Panc1 (cell line): ENCODE measurements at regions not wholly inside any gene's neighbourhood (a gene's known extent, or its start where the extent isn't known, plus 50 kb on each side); places are given as distances from the start of the nearest gene placed in this dataset.

Experiments
- ATAC-seq: fragments of 200-7000 bp; cut with Tn5 transposase; 2 replicates; pipeline ENCODE4 v1.9.1; 2020; ENCODE audit warnings: mild to moderate bottlenecking, moderate library complexity
- BruUV-seq: library from RNA; stranded (reverse); fragments of 400-500 nt; replicated peaks from 2 replicates; lab custom pipeline; 2021; lab: Mats Ljungman, UMichigan
- CTCF ChIA-PET: fragments of 300-600 bp; sonication (Branson Sonifier 250); formaldehyde crosslinking; loops from one replicate; lab custom pipeline; 2022; ENCODE audit warnings: antibody characterized with exemption; lab: Charles Lee
- POLR2A ChIA-PET: fragments of 300-600 bp; sonication (Branson Sonifier 250); formaldehyde crosslinking; loops from one replicate; lab custom pipeline; 2022; ENCODE audit warnings: antibody characterized with exemption; lab: Charles Lee
- DNase-seq: peaks from one replicate; pipeline ENCODE4 v3.0.0-alpha.2; 2010; ENCODE audit warnings: low read depth, low spot score
- H3K27ac ChIP-seq: 2 replicates; pipeline ENCODE4 v1.5.1; 2011; ENCODE audit warnings: mild to moderate bottlenecking, low read length, inconsistent platforms
- H3K27me3 ChIP-seq: fragments of 200-500 bp; sonication (Bioruptor generic); 2 replicates; pipeline ENCODE4 v1.6.0; 2014; ENCODE audit warnings: low read length, inconsistent platforms; ENCODE audit not compliant: control insufficient read depth, insufficient read depth
- H3K36me3 ChIP-seq: fragments of 200-500 bp; sonication (Bioruptor generic); 2 replicates; pipeline ENCODE4 v1.5.1; 2014; ENCODE audit warnings: inconsistent platforms, mild to moderate bottlenecking, low read length, moderate library complexity; ENCODE audit not compliant: control insufficient read depth, insufficient read depth
- H3K4me1 ChIP-seq: 2 replicates; pipeline ENCODE4 v1.5.1; 2011; ENCODE audit warnings: inconsistent platforms, mild to moderate bottlenecking, low read length, moderate library complexity; ENCODE audit not compliant: control insufficient read depth, insufficient read depth
- H3K4me3 ChIP-seq, 2 experiments: 2 replicates each; pipeline ENCODE4 v1.5.1; 2011 to 2012; ENCODE audit warnings: low read depth in 2 of 2, low read length in 2 of 2, mild to moderate bottlenecking in 2 of 2, inconsistent platforms in 1 of 2, moderate library complexity in 1 of 2
- H3K9me3 ChIP-seq: fragments of 200-500 bp; sonication (Bioruptor generic); 2 replicates; pipeline ENCODE4 v1.5.1; 2014; ENCODE audit warnings: low read depth, mild to moderate bottlenecking, inconsistent platforms, low read length, moderate library complexity; ENCODE audit not compliant: control insufficient read depth, insufficient read depth
- CTCF ChIP-seq: fragments of 450-650 bp; IDR thresholded peaks from 2 replicates; pipeline ENCODE4 v1.5.1; 2017; ENCODE audit warnings: mild to moderate bottlenecking
- POLR2AphosphoS5 ChIP-seq: IDR thresholded peaks from 2 replicates; pipeline ENCODE4 v1.6.1; 2012; ENCODE audit warnings: mild to moderate bottlenecking, low read depth, low read length, moderate library complexity
- SIN3A ChIP-seq: IDR thresholded peaks from 2 replicates; pipeline ENCODE4 v1.6.1; 2012; ENCODE audit warnings: low read depth, mild to moderate bottlenecking, low read length, moderate library complexity, borderline replicate concordance; ENCODE audit not compliant: insufficient read depth
- TCF7L2 ChIP-seq: IDR thresholded peaks from 2 replicates; pipeline ENCODE4 v1.6.1; 2011; ENCODE audit warnings: mild to moderate bottlenecking, low read depth, low read length, inconsistent platforms
- in situ Hi-C: cut with HindIII; loops from 2 replicates; pipeline ENCODE4 v1.10.0; 2016; ENCODE audit warnings: low sequenced_read_pairs, low pct_unique_long_range_greater_than_20kb
- intact Hi-C: fragments of 100-400 bp; cut with micrococcal nuclease; formaldehyde crosslinking; loops from one replicate; pipeline ENCODE4 v1.10.0; 2022; ENCODE audit not compliant: unreplicated experiment
- TF ChIP-seq, protein P1 (sequence below), 2 experiments: IDR thresholded peaks; 2 replicates each; pipeline ENCODE4 v1.6.1; 2011 to 2012; ENCODE audit warnings: low read depth in 2 of 2, control low read depth in 1 of 2, low read length in 1 of 2, mild to moderate bottlenecking in 1 of 2, moderate library complexity in 1 of 2; ENCODE audit not compliant: insufficient read depth in 1 of 2

DNA sequence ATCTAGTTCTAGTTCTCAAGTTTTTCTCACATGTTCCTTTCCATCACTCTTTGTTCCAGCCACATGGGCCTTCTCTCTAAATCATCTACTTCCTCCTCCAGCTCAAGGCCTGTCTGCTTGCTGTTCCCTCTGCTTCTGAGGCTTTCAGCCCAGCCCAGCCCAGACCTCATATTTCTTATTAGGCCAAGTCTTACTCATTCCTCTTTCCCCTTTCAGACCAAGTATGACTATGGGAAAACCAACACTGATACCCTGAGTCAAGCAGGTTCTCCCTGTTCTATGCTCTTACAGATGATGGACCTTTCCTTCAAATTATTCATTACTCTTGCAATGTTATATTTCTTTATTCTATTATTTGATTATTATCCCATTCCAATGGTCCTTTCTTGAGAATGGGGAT lies 80.3 kb upstream of the SEM1 start:
- in situ Hi-C loops (no loop called here), intact Hi-C loops (no loop called here)
- DNase-seq (no peak), ATAC-seq (no peak)
- POLR2A ChIA-PET = no interaction called here
- CTCF ChIA-PET = no interaction called here
- H3K4me3 ChIP-seq = no peak overlapping the region
- no TSS peak for BruUV-seq
- no peaks in the 10 kb centered on the region for H3K9me3 ChIP-seq
- no peaks in the 10 kb centered on the region for H3K36me3 ChIP-seq
- H3K27ac ChIP-seq = no peak overlapping the region
- H3K27me3 ChIP-seq = no peaks in the 10 kb centered on the region
- TF ChIP-seq POLR2AphosphoS5 (no peak), TCF7L2 (no peak), SIN3A (no peak), CTCF (no peak)
- TF ChIP-seq, protein P1, sequence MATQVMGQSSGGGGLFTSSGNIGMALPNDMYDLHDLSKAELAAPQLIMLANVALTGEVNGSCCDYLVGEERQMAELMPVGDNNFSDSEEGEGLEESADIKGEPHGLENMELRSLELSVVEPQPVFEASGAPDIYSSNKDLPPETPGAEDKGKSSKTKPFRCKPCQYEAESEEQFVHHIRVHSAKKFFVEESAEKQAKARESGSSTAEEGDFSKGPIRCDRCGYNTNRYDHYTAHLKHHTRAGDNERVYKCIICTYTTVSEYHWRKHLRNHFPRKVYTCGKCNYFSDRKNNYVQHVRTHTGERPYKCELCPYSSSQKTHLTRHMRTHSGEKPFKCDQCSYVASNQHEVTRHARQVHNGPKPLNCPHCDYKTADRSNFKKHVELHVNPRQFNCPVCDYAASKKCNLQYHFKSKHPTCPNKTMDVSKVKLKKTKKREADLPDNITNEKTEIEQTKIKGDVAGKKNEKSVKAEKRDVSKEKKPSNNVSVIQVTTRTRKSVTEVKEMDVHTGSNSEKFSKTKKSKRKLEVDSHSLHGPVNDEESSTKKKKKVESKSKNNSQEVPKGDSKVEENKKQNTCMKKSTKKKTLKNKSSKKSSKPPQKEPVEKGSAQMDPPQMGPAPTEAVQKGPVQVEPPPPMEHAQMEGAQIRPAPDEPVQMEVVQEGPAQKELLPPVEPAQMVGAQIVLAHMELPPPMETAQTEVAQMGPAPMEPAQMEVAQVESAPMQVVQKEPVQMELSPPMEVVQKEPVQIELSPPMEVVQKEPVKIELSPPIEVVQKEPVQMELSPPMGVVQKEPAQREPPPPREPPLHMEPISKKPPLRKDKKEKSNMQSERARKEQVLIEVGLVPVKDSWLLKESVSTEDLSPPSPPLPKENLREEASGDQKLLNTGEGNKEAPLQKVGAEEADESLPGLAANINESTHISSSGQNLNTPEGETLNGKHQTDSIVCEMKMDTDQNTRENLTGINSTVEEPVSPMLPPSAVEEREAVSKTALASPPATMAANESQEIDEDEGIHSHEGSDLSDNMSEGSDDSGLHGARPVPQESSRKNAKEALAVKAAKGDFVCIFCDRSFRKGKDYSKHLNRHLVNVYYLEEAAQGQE (IDR thresholded peaks at IDR 0.05; ENCODE audit: insufficient read depth in 1 of 2, low read depth in 2 of 2, low read length in 1 of 2) = no peak
- no peaks in the 10 kb centered on the region for H3K4me1 ChIP-seq

- no peak for TF ChIP-seq TCF7L2
- TF ChIP-seq, protein P1 (IDR thresholded peaks at IDR 0.05; ENCODE audit: insufficient read depth in 1 of 2, low read depth in 2 of 2, low read length in 1 of 2) = no peak
- TF ChIP-seq CTCF = no peak
- no peak for TF ChIP-seq POLR2AphosphoS5
- TF ChIP-seq SIN3A = no peak
- no peaks in the 10 kb centered on the region for H3K4me1 ChIP-seq
- intact Hi-C loops = no loop called here
- H3K36me3 ChIP-seq = no peaks in the 10 kb centered on the region
- ChIA-PET CTCF (no interaction called here), POLR2A (no interaction called here)
- in situ Hi-C loops = no loop called here
- H3K9me3 ChIP-seq = no peaks in the 10 kb centered on the region
- DNase-seq = no peak
- H3K27ac ChIP-seq = no peak overlapping the region
- ATAC-seq = no peak
- no peak overlapping the region for H3K4me3 ChIP-seq
- H3K27me3 ChIP-seq = no peaks in the 10 kb centered on the region
- BruUV-seq = no TSS peak
These were observed 82.5 kb upstream of the SEM1 start for GRCh38 chr7:96792115-96792514.
